Activated CD4-positive, alpha-beta memory T cell treated with anti-CD3 and anti-CD28 coated beads, Interleukin-2, amount 10 ng/mL, durations not matched to agents 7 days and 5 days (primary cell): ENCODE measurements at regions not wholly inside any gene's neighbourhood (a gene's known extent, or its start where the extent isn't known, plus 50 kb on each side); places are given as distances from the start of the nearest gene placed in this dataset.

Source experiments
- CTCF ChIA-PET: fragments of 350-600 bp; sonication (Branson Sonifier 250); formaldehyde crosslinking; loops from one replicate; lab custom pipeline; 2021; ENCODE audit warnings: antibody characterized with exemption, inconsistent platforms; lab: Charles Lee
- POLR2A ChIA-PET: fragments of 350-600 bp; sonication (Branson Sonifier 250); formaldehyde crosslinking; loops from one replicate; lab custom pipeline; 2021; ENCODE audit warnings: antibody characterized with exemption; lab: Charles Lee
- DNase-seq: peaks from one replicate; pipeline ENCODE4 v3.0.0-alpha.2; 2020
- H3K27ac Mint-ChIP-seq: one replicate; pipeline ENCODE4 v1.8.0; 2021; ENCODE audit warnings: mild to moderate bottlenecking, mixed read lengths
- H3K27me3 Mint-ChIP-seq: one replicate; pipeline ENCODE4 v1.8.0; 2021; ENCODE audit warnings: mixed read lengths
- H3K36me3 Mint-ChIP-seq: one replicate; pipeline ENCODE4 v1.8.0; 2021; ENCODE audit warnings: low read depth, mixed read lengths
- H3K4me1 Mint-ChIP-seq: one replicate; pipeline ENCODE4 v1.8.0; 2021; ENCODE audit warnings: mixed read lengths
- H3K4me3 Mint-ChIP-seq: one replicate; pipeline ENCODE4 v1.8.0; 2021; ENCODE audit warnings: mild to moderate bottlenecking, mixed read lengths
- H3K9me3 Mint-ChIP-seq: one replicate; pipeline ENCODE4 v1.8.0; 2021; ENCODE audit warnings: mixed read lengths

DNA sequence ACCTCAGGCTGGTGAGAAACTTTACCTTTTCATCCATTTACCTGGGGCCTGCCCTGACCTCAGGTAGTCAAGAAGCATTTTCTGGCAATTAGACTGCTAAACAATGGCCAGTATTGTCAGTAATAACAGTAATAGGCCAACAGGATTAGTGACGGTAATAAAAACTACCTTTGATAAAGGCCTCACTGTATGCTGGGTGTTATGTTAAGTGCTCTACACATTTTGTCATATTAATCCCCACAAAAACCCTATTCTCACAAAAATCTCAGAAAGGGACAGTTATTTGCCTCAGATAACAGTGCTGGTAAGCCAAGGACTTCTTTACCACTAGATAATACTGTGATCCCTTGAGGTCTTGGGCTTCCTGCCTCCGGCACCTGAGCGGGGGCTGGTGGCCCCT is 191.4 kb downstream of the FOXD2 start:
- POLR2A ChIA-PET: no interaction called here
- H3K4me3 Mint-ChIP-seq: no peak overlapping the region
- CTCF ChIA-PET: no interaction called here

DNA sequence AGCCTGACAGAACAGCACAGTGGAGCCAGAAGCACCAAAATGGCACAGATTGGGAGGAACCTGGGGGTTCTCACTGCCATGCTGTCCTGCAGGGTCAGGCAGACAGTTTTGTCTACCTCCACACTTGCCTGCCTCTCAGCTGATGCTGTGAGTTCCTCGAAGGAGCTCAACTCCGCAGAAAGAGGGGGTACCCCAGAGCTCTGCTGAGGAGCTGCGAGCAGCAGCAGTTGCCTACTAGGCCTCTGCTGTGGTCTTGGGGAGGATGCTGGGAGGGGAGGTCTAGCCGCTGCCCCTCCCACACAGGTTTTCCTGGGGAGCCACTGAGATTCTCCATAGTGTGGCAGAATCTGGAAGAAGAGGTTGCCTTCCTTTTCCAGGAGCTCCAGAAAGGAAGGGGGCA is 192.5 kb downstream of the FOXD2 start:
- Mint-ChIP-seq H3K36me3 (no peaks in the 10 kb centered on the region), H3K27ac (no peak overlapping the region), H3K4me3 (no peak overlapping the region), H3K4me1 (no peaks in the 10 kb centered on the region), H3K9me3 (no peaks in the 10 kb centered on the region), H3K27me3 (peaks cover 4% of the 10 kb centered on the region)
- POLR2A ChIA-PET: no interaction called here
- DNase-seq: no peak
- CTCF ChIA-PET: no interaction called here

More for the DNA sequence above, 191.4 kb downstream of the FOXD2 start:
- H3K27me3 Mint-ChIP-seq: peaks cover 4% of the 10 kb centered on the region
- no peak overlapping the region for H3K27ac Mint-ChIP-seq
- DNase-seq: no peak
- H3K9me3 Mint-ChIP-seq: no peaks in the 10 kb centered on the region
- H3K36me3 Mint-ChIP-seq: no peaks in the 10 kb centered on the region
- H3K4me1 Mint-ChIP-seq: no peaks in the 10 kb centered on the region

DNA sequence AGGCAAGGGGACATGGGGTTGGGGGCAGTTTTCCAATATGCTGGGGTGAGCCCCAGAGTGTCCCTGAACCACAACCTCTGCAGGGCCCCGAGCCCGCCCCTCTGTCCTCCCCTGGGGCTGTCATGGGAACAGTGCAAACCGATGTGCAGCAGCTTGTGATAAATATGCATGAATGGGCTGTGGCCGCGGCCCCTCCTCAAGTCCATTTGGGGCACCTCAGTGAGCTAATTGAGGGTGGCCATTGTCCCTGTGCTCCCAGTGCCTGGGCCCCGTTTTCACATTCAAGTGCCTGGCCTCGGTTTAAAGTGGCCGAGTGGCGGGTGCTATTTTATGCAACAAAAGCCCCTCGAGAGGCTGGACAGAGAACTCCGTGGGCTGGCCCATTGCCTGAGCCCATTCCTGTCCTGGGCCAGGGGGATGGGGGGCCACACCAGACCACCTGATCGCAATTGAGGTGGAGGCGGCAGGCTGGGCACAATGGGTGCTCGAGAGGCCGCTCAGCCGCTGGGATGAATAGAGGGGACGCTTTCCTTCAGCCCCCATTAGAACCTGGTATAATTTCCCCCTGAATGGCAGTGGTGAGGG is 193.7 kb downstream of the FOXD2 start:
- no peaks in the 10 kb centered on the region for H3K4me1 Mint-ChIP-seq
- CTCF ChIA-PET: no interaction called here
- no peak overlapping the region for H3K27ac Mint-ChIP-seq

DNA sequence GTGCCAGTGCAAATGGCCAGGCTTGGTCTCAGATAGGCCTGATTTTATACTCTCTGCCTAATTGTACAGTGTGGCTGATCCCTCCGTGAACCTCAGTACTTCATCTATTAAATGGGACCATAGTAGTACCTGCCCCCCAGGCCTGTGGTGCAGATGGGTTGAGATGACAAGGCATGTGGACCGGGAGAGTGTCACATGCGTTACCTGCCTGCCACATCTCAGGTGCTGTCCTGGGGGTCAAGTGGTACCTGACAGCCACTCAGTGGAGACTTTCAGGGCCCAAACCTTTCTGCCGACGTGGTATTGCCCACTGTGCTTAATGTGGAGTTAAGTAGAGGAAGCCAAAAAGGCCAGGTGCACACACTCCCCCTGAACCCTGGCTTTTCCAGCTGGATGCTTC is 197.3 kb downstream of the FOXD2 start:
- CTCF ChIA-PET: no interaction called here
- POLR2A ChIA-PET: no interaction called here
- H3K36me3 Mint-ChIP-seq: no peaks in the 10 kb centered on the region
- DNase-seq: no peak
- no peak overlapping the region for H3K27ac Mint-ChIP-seq
- peaks cover 2% of the 10 kb centered on the region for H3K27me3 Mint-ChIP-seq
- no peaks in the 10 kb centered on the region for H3K4me1 Mint-ChIP-seq
- no peak overlapping the region for H3K4me3 Mint-ChIP-seq
- H3K9me3 Mint-ChIP-seq: no peaks in the 10 kb centered on the region

More for the DNA sequence above, 193.7 kb downstream of the FOXD2 start:
- Mint-ChIP-seq H3K27me3 (peaks cover 4% of the 10 kb centered on the region), H3K36me3 (no peaks in the 10 kb centered on the region), H3K4me3 (no peak overlapping the region), H3K9me3 (no peaks in the 10 kb centered on the region)
- no peak for DNase-seq
- POLR2A ChIA-PET: no interaction called here

DNA sequence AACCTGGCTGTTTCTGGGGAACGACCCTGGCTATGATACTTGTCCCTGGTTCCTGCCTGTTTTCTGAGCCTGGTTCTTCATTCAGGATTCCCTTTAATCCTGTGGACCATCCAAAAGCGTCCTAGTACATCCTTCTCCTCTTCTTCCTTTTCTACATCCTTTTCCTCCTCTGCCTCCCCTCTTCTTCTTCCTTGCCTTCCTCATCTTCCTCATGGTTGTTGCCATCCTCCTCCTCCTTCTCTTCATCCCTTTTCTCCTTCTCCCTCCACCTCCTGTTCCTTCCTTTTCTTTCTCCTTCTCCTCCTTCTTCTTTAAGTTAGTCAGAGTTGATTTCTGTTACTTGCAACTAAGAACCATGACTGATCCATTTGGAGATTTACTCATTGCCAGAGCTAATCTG is 197.8 kb downstream of the FOXD2 start:
- H3K4me3 Mint-ChIP-seq: no peak overlapping the region
- no peak for DNase-seq
- no peak overlapping the region for H3K27ac Mint-ChIP-seq
- H3K27me3 Mint-ChIP-seq: peaks cover 1% of the 10 kb centered on the region
- CTCF ChIA-PET: no interaction called here
- no peaks in the 10 kb centered on the region for H3K36me3 Mint-ChIP-seq
- H3K4me1 Mint-ChIP-seq: no peaks in the 10 kb centered on the region
- H3K9me3 Mint-ChIP-seq: no peaks in the 10 kb centered on the region
- POLR2A ChIA-PET: no interaction called here

DNA sequence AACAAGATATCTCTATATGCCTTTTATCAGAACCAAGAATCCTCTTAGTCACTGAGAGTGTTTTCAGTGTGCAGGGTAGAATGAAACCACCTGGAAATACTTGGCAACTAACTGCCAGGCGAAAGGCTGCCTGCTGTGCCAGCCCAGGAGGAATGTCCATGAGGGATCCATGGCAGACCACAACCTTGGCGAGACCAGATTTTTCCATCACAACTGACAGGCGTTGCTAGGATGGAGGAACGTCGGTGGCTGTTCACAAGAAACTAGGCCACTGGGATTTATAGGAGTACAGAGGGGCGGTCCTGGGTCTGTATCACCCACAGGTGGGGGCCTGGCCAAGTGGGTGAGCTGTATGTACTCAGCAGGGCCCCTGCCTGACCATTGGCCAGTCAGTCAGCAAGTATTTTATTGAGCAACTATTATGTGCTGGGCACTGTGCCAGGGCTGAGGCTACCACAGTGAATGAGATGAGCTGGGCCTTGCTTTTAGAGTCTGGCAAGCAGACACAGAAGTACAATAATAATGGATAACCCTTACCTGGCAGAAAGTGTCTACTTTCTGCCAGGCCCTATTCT is 199.4 kb downstream of the FOXD2 start:
- POLR2A ChIA-PET: no interaction called here
- H3K27me3 Mint-ChIP-seq: peaks cover 1% of the 10 kb centered on the region
- DNase-seq: no peak
- CTCF ChIA-PET: no interaction called here
- no peaks in the 10 kb centered on the region for H3K4me1 Mint-ChIP-seq
- no peak overlapping the region for H3K4me3 Mint-ChIP-seq
- no peaks in the 10 kb centered on the region for H3K9me3 Mint-ChIP-seq
- no peak overlapping the region for H3K27ac Mint-ChIP-seq
- H3K36me3 Mint-ChIP-seq: no peaks in the 10 kb centered on the region

DNA sequence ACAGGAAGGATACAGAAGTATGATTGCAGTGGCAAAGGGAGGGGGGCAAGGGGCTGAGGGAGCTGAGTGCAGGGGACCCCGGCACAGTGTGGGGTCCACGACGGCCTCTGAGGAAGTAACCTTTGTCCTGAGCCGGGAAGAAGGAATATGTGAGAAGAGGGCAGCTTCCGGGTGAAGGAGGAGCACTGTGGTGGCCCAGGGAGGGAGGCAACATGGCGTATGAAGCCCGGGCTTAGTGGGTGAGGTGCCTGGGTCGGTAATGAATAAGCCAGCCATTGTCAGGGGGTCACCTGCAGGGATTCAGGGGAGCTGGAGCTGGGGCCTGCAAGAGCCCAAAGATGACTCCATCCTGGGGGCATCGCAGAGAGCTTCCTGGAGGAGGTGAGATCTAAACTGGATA is 200.4 kb downstream of the FOXD2 start:
- no peaks in the 10 kb centered on the region for H3K4me1 Mint-ChIP-seq
- no peak overlapping the region for H3K27ac Mint-ChIP-seq
- H3K36me3 Mint-ChIP-seq: no peaks in the 10 kb centered on the region
- DNase-seq: no peak
- ChIA-PET POLR2A (no interaction called here), CTCF (no interaction called here)
- no peak overlapping the region for H3K4me3 Mint-ChIP-seq
- no peaks in the 10 kb centered on the region for H3K9me3 Mint-ChIP-seq
- peaks cover 1% of the 10 kb centered on the region for H3K27me3 Mint-ChIP-seq

DNA sequence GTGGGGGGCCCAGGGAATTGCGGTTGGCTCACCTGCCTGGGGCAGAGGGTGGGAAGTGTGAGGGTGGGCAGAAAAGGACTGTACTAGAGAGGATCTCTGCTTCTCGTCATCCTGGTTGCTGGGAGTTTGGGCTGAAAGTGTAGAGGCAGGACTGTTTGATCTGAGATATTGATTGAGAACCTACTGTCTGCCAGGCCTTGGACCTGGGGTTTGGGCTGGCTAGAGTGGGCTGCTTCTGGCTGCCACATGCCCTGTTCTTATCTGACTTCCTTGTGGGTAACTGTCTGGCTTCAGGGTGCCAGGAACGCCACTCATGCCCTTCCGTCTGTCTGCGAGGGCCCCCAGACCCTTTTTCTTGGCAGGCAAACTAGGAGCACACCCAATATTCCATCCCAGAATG is 200.9 kb downstream of the FOXD2 start:
- H3K27me3 Mint-ChIP-seq: peaks cover 1% of the 10 kb centered on the region
- H3K4me3 Mint-ChIP-seq: no peak overlapping the region
- ChIA-PET CTCF (no interaction called here), POLR2A (no interaction called here)
- DNase-seq: no peak
- no peaks in the 10 kb centered on the region for H3K9me3 Mint-ChIP-seq
- no peak overlapping the region for H3K27ac Mint-ChIP-seq
- no peaks in the 10 kb centered on the region for H3K36me3 Mint-ChIP-seq
- H3K4me1 Mint-ChIP-seq: no peaks in the 10 kb centered on the region

DNA sequence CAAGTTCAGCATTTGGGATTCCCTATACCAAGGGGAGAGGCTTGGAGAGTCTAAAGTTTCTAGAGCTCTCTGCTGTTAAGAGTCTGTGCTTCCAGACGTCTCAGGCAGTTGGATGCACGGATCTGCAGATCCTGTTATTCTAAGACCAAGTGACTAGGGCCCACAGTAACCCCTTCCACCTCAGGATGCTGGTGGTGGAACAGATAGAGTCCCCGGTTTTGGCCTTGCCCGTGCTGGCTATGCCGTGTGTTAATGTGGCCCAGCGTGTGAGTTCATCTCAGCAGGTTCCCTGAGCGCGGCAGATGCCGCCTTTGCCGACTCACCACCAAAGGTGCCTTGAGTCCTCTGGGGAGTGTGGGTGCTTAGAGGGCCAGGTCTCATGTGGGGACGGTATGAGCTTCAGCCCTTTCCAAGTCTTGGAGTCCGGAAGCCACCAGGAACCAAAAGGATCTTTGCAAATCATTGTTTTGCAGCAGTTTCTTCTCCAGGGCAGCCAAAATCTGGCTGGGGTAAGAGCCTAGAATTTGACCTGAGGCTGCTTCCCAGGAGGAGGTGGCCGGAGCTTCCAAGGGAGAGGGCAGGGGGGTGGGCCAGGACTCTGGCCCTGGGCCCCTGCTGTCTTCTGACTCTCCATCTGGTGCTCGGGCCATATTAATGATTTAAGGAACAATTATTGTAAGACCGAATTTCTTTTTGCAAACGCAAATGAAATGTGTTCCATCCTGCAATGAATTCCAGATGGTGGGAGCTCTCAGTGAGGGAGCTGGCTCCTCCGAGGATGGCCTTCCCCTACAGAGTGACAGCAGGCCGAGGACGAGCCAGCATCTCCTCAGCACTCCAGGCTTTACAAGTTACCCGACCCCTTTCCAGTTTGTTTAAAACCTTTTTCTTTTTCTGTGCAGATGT is 205.7 kb downstream of the FOXD2 start:
- Mint-ChIP-seq H3K36me3 (no peaks in the 10 kb centered on the region), H3K27ac (no peak overlapping the region), H3K9me3 (no peaks in the 10 kb centered on the region), H3K4me1 (no peaks in the 10 kb centered on the region), H3K4me3 (no peak overlapping the region), H3K27me3 (peaks cover 1% of the 10 kb centered on the region)
- ChIA-PET POLR2A (no interaction called here), CTCF (no interaction called here)
- DNase-seq: no peak

DNA sequence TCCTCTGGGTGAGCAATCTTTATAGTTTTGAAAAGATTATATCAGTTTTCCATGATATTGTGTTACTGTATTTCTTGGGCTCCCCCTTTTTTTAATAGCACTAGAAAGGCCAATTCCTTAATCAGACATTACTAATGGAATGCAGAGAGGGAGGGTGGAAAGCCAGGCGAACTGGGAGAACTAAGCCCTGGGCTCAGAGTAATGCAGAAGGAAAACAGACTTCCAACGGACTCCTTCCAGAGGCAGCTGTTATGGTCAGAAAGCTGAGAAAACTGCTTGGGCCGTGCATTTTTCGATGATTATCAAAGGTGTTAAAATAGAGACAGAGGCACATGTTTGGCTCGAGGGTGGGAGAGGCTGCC is 206.3 kb downstream of the FOXD2 start:
- DNase-seq: no peak
- ChIA-PET CTCF (no interaction called here), POLR2A (no interaction called here)
- no peaks in the 10 kb centered on the region for H3K9me3 Mint-ChIP-seq
- no peaks in the 10 kb centered on the region for H3K36me3 Mint-ChIP-seq
- H3K27me3 Mint-ChIP-seq: peaks cover 3% of the 10 kb centered on the region
- no peak overlapping the region for H3K4me3 Mint-ChIP-seq
- no peak overlapping the region for H3K27ac Mint-ChIP-seq
- H3K4me1 Mint-ChIP-seq: no peaks in the 10 kb centered on the region

DNA sequence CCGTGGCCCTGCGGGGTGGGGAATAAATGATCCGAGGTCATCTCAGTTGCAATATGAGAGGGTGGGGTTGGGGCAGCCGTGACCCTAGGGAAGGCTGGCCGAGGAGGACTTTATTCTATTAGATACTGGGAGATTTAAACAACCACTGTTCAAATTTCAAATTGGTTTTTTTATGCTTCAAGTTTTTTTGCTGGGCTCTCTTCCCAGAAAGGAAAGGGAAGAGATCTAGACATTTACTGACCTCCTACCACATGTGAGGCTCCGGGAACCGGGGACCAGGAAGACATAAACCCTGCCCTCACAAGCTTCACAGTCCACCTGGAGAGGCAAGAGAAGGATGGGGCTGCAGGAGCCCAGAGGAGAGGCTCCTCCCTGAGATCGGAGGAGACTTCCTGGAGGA is 207.3 kb downstream of the FOXD2 start:
- no peak overlapping the region for H3K4me3 Mint-ChIP-seq
- ChIA-PET CTCF (no interaction called here), POLR2A (no interaction called here)
- H3K27ac Mint-ChIP-seq: no peak overlapping the region
- no peaks in the 10 kb centered on the region for H3K36me3 Mint-ChIP-seq
- no peak for DNase-seq
- no peaks in the 10 kb centered on the region for H3K9me3 Mint-ChIP-seq
- H3K27me3 Mint-ChIP-seq: peaks cover 1% of the 10 kb centered on the region
- H3K4me1 Mint-ChIP-seq: no peaks in the 10 kb centered on the region

DNA sequence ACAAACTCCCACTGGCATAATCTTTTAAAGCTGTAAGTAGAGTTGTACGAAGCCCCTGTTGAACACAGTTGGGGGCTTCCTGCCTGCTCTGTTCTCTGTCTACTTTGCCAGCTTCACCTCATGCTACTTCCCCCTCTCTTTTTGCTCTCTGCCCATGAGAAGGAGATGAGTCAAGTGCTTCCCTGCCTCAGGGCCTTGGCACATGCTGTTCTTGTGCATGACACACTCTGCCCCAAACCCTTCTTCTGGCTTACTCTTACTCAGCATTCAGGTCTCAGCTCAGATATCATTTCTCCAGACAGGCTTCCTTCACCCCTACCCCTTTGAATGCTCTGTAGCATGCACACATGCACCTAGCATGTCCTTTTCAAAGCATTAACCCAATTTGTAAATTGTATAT is 208.8 kb downstream of the FOXD2 start:
- CTCF ChIA-PET: no interaction called here
- POLR2A ChIA-PET: no interaction called here
- Mint-ChIP-seq H3K36me3 (no peaks in the 10 kb centered on the region), H3K27me3 (peaks cover 1% of the 10 kb centered on the region), H3K9me3 (no peaks in the 10 kb centered on the region), H3K4me1 (no peaks in the 10 kb centered on the region), H3K27ac (no peak overlapping the region), H3K4me3 (no peak overlapping the region)
- no peak for DNase-seq

DNA sequence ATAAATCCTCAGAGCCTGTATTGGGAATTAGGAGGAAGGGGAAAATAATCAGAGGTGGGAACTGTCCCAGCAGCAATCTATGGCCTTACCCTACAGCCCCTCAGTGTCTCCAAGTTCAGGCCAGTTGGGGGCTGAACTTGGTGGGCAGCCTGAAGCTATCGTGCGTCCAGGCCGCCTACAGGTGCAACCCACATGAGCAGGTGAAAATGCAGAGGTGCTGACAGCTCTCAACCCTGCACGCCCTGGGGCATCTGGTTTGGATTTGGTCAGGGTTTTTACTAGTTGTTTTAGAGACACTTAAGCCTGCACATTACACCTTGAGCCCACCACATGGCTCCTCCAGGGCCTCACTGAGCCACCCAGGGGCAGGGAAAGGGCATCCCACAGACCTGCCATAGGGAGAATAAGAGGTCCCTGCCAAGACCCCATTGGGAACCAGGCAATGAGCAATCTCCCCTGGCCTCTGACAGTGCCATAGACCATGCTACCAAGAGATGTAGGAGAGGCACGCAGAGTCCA is 209.5 kb downstream of the FOXD2 start:
- Mint-ChIP-seq H3K4me1 (no peaks in the 10 kb centered on the region), H3K27ac (no peak overlapping the region), H3K4me3 (no peak overlapping the region), H3K27me3 (peaks cover 1% of the 10 kb centered on the region), H3K9me3 (no peaks in the 10 kb centered on the region), H3K36me3 (no peaks in the 10 kb centered on the region)
- DNase-seq: no peak
- CTCF ChIA-PET: no interaction called here
- POLR2A ChIA-PET: no interaction called here
